ENCODE measurements at regions not wholly inside any gene's neighbourhood (a gene's known extent, or its start where the extent isn't known, plus 50 kb on each side); places are given as distances from the start of the nearest gene placed in this dataset.
"Not testable (repeated sequence)": the region's sequence is repeated elsewhere in the genome, so short reads cannot be mapped to it uniquely, and the experiment has no call there.

GRCh38 chr5:115428248-115428647 is 116.3 kb downstream of the FEM1C start:
- ATAC-seq (ENCODE audit: insufficient number of reproducible peaks, low FRiP score, low read depth): no peak
- no peak for DNase-seq (ENCODE audit: low spot score)
- H3K36me3 ChIP-seq: no peaks in the 10 kb centered on the region
- no peaks in the 10 kb centered on the region for H3K9me3 ChIP-seq
- H3K27ac ChIP-seq: no peak overlapping the region
- peaks cover 0 to 12% of the 10 kb centered on the region in 2 donors for H3K4me1 ChIP-seq (ENCODE audit: control insufficient read depth in 1 of 2, low read depth in 2 of 2)
- no peaks in the 10 kb centered on the region for H3K27me3 ChIP-seq (replicated peaks; ENCODE audit: insufficient read depth)
- TF ChIP-seq CTCF (IDR thresholded peaks at IDR 0.05): no peak
- no peak overlapping the region for H3K4me3 ChIP-seq

- DNase-seq (ENCODE audit: low spot score) (no peak), ATAC-seq (ENCODE audit: insufficient number of reproducible peaks, low FRiP score, low read depth) (no peak)
- H3K27me3 ChIP-seq (replicated peaks; ENCODE audit: insufficient read depth): no peaks in the 10 kb centered on the region
- H3K9me3 ChIP-seq: no peaks in the 10 kb centered on the region
- no peaks in the 10 kb centered on the region for H3K36me3 ChIP-seq
- H3K4me1 ChIP-seq (ENCODE audit: control insufficient read depth in 1 of 2, low read depth in 2 of 2): peaks cover 3 to 13% of the 10 kb centered on the region in 2 donors
- H3K27ac ChIP-seq: no peak overlapping the region
- no peak overlapping the region for H3K4me3 ChIP-seq
- no peak for TF ChIP-seq CTCF (IDR thresholded peaks at IDR 0.05)
Observed at GRCh38 chr5:115424446-115424845, 120.1 kb downstream of the FEM1C start.

DNA sequence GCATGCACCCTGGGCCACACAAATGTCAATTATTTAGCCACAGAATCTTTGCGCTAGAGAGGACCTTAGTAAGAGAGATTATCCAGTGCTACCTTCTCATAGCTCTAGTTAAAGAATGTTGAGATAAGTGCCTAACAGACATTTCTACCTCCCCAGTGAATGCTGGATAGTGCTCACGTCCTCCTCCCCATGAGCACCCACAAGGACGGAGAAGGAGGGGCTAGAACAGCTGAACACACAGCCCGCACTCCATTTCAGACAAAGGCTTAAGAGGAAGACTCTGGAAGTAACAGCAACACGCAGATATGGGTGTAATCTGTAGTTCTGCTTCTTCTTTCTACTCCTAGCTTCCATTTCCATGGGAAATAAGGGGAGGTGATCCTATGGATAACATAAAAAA is 120.5 kb downstream of the FEM1C start:
- ATAC-seq (ENCODE audit: insufficient number of reproducible peaks, low FRiP score, low read depth) (no peak), DNase-seq (ENCODE audit: low spot score) (no peak)
- Histone ChIP-seq H3K27me3 (replicated peaks; ENCODE audit: insufficient read depth) (no peaks in the 10 kb centered on the region), H3K9me3 (no peaks in the 10 kb centered on the region), H3K4me1 (ENCODE audit: control insufficient read depth in 1 of 2, low read depth in 2 of 2) (peaks cover 3 to 13% of the 10 kb centered on the region in 2 donors), H3K4me3 (no peak overlapping the region), H3K27ac (no peak overlapping the region), H3K36me3 (no peaks in the 10 kb centered on the region)
- TF ChIP-seq CTCF (IDR thresholded peaks at IDR 0.05): no peak

GRCh38 chr5:115423541-115423940 is 121.0 kb downstream of the FEM1C start:
- Histone ChIP-seq H3K36me3 (no peaks in the 10 kb centered on the region), H3K27ac (no peak overlapping the region), H3K9me3 (no peaks in the 10 kb centered on the region), H3K4me1 (ENCODE audit: control insufficient read depth in 1 of 2, low read depth in 2 of 2) (peaks cover 3 to 13% of the 10 kb centered on the region in 2 donors), H3K4me3 (no peak overlapping the region), H3K27me3 (replicated peaks; ENCODE audit: insufficient read depth) (no peaks in the 10 kb centered on the region)
- no peak for TF ChIP-seq CTCF (IDR thresholded peaks at IDR 0.05)
- ATAC-seq (ENCODE audit: insufficient number of reproducible peaks, low FRiP score, low read depth) (no peak), DNase-seq (ENCODE audit: low spot score) (no peak)

- no peaks in the 10 kb centered on the region for H3K27me3 ChIP-seq (replicated peaks; ENCODE audit: insufficient read depth)
- no peaks in the 10 kb centered on the region for H3K36me3 ChIP-seq
- ATAC-seq (ENCODE audit: insufficient number of reproducible peaks, low FRiP score, low read depth) (no peak), DNase-seq (ENCODE audit: low spot score) (no peak)
- H3K4me1 ChIP-seq (ENCODE audit: control insufficient read depth in 1 of 2, low read depth in 2 of 2): peaks cover 3 to 13% of the 10 kb centered on the region in 2 donors
- H3K27ac ChIP-seq: no peak overlapping the region
- no peaks in the 10 kb centered on the region for H3K9me3 ChIP-seq
- H3K4me3 ChIP-seq: no peak overlapping the region
- TF ChIP-seq CTCF (IDR thresholded peaks at IDR 0.05): no peak
Observed at GRCh38 chr5:115423051-115423450, 121.5 kb downstream of the FEM1C start.

GRCh38 chr5:115420812-115421211 is 123.8 kb downstream of the FEM1C start:
- H3K4me1 ChIP-seq (ENCODE audit: control insufficient read depth in 1 of 2, low read depth in 2 of 2); H3K4me3 ChIP-seq; ATAC-seq (ENCODE audit: insufficient number of reproducible peaks, low FRiP score, low read depth); H3K36me3 ChIP-seq; H3K27me3 ChIP-seq (replicated peaks; ENCODE audit: insufficient read depth); H3K27ac ChIP-seq; DNase-seq (ENCODE audit: low spot score); H3K9me3 ChIP-seq: not testable (repeated sequence)
